ENCODE measurements at regions not wholly inside any gene's neighbourhood (a gene's known extent, or its start where the extent isn't known, plus 50 kb on each side); places are given as distances from the start of the nearest gene placed in this dataset.

GRCh38 chr12:42969355-42969754 lies 379.8 kb upstream of the PRICKLE1 start:
- no peak for TF ChIP-seq CTCF (conservative IDR thresholded peaks at IDR 0.05; ENCODE audit: control insufficient read depth, insufficient read depth, low read depth, low read length)
- peak; percentile 21 for DNase-seq (ENCODE audit: low read depth)
- H3K4me3 ChIP-seq (ENCODE audit: control insufficient read depth, low read depth, low read length): no peak overlapping the region

GRCh38 chr12:42968426-42968825 lies 378.9 kb upstream of the PRICKLE1 start:
- DNase-seq (ENCODE audit: low read depth): no peak
- TF ChIP-seq CTCF (conservative IDR thresholded peaks at IDR 0.05; ENCODE audit: control insufficient read depth, insufficient read depth, low read depth, low read length): no peak
- H3K4me3 ChIP-seq (ENCODE audit: control insufficient read depth, low read depth, low read length): no peak overlapping the region

- no peak for TF ChIP-seq CTCF (conservative IDR thresholded peaks at IDR 0.05; ENCODE audit: control insufficient read depth, insufficient read depth, low read depth, low read length)
- no peak for DNase-seq (ENCODE audit: low read depth)
- H3K4me3 ChIP-seq (ENCODE audit: control insufficient read depth, low read depth, low read length): no peak overlapping the region
Measured at GRCh38 chr12:42967850-42968249, 378.3 kb upstream of the PRICKLE1 start.

GRCh38 chr12:42963988-42964387 lies 374.4 kb upstream of the PRICKLE1 start:
- no peak for DNase-seq (ENCODE audit: low read depth)
- no peak for TF ChIP-seq CTCF (conservative IDR thresholded peaks at IDR 0.05; ENCODE audit: control insufficient read depth, insufficient read depth, low read depth, low read length)
- H3K4me3 ChIP-seq (ENCODE audit: control insufficient read depth, low read depth, low read length): no peak overlapping the region

GRCh38 chr12:42962384-42962783 lies 372.8 kb upstream of the PRICKLE1 start:
- TF ChIP-seq CTCF (conservative IDR thresholded peaks at IDR 0.05; ENCODE audit: control insufficient read depth, insufficient read depth, low read depth, low read length): no peak
- DNase-seq (ENCODE audit: low read depth): no peak

GRCh38 chr12:42961395-42961794 lies 371.8 kb upstream of the PRICKLE1 start:
- DNase-seq (ENCODE audit: low read depth): peak; percentile 55
- H3K4me3 ChIP-seq (ENCODE audit: control insufficient read depth, low read depth, low read length): no peak overlapping the region
- TF ChIP-seq CTCF (conservative IDR thresholded peaks at IDR 0.05; ENCODE audit: control insufficient read depth, insufficient read depth, low read depth, low read length): no peak

More at GRCh38 chr12:42962384-42962783, 372.8 kb upstream of the PRICKLE1 start:
- no peak overlapping the region for H3K4me3 ChIP-seq (ENCODE audit: control insufficient read depth, low read depth, low read length)

GRCh38 chr12:42960087-42960527 lies 370.6 kb upstream of the PRICKLE1 start:
- H3K4me3 ChIP-seq (ENCODE audit: control insufficient read depth, low read depth, low read length): no peak overlapping the region
- peak; percentile 34 for DNase-seq (ENCODE audit: low read depth)
- TF ChIP-seq CTCF (conservative IDR thresholded peaks at IDR 0.05; ENCODE audit: control insufficient read depth, insufficient read depth, low read depth, low read length): no peak
